GM18867 (cell line): ENCODE measurements at regions not wholly inside any gene's neighbourhood (a gene's known extent, or its start where the extent isn't known, plus 50 kb on each side); places are given as distances from the start of the nearest gene placed in this dataset.

Experiments used
- ATAC-seq: cut with Tn5 transposase; IDR thresholded peaks from one replicate; pipeline ENCODE4 v1.9.1; 2021; ENCODE audit warnings: mild to moderate bottlenecking, moderate library complexity; ENCODE audit not compliant: unreplicated experiment

DNA sequence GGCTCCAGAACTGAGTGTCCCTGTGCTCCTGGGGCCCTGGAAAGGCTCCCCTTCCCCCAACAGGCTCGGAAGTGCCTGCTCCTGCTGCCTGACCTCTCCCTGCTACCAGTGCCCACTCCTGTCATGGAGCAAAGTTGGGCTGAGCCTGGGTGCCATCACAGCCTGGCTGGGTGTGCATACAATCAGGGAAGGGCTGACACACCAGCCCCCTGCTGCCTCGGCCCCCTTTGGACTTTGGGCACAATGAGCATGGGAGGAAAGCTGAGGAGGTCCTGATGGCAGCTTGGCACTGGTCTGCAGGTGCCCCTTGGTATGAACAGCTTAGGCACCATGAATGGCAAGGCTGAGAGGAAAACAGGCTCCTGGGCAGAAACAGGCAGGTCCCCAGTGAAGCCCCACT is 405.0 kb downstream of the PID1 start:
- no peak for ATAC-seq

DNA sequence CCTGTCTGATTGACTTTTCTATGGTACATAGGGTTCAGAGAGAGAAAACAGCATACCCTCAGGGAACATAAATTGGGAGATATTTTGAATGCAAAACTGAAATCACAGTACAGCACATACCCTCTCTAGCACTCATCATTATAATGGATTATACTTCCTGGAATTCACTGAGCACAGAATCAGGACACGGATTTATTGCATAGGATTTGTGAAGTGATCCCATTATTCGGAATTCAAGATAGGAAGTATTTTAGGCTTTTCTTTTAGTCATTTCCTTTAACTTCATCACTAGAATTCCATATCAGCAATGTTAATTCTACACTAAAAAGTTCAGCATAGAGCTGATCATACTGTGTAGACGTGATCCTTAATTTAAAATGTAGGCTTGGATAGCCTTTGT is 407.0 kb downstream of the PID1 start:
- ATAC-seq: no peak

DNA sequence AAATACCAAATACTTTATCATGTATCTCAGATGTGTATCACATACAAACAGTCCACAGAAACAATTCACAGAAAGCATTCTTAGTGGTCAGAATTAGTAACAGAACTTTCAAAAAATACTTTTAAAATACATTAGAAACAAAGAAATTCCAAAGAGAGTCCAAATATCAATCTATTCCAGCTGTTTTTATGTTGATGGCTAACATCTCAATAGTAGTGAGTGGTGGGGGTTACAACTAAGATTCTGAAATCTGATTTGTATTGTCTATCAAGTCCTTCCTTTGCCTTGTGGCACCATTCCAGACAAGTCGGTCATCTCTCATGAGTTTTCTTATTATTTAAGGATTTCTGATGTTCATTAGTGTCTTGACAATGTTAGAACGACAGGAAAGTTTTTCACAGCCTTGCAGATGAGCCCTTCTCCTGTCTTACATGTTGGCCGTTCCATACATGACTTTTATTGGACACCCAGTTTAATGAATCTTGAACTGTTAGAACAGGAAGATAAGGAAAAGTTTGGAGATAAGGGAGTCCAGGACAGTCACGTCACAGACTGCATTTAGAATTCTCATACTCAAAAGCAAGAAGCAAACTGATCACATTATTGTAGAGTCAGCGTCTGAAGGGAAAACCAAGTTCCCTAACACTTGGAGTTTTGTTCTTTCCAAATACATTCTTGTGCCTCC is 410.3 kb downstream of the PID1 start:
- no peak for ATAC-seq

DNA sequence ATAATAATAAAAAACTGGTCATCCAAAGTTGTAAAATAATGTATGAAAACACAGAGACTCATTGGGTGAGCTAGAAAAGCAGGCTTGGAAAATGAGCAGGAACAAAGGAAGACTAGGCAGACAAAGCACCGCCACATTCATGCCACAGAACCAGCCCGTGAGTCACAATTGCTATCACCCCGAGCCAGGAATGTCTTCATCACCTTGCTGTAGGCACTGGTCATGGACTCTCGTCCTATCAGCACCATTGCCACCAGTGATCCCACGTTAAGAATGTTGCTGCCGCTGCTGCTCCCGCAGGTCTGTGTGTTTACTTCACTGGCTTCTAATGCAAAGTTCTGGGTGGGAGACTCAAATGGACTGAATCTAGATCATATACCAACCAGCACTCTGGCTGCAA is 417.9 kb downstream of the PID1 start:
- no peak for ATAC-seq

DNA sequence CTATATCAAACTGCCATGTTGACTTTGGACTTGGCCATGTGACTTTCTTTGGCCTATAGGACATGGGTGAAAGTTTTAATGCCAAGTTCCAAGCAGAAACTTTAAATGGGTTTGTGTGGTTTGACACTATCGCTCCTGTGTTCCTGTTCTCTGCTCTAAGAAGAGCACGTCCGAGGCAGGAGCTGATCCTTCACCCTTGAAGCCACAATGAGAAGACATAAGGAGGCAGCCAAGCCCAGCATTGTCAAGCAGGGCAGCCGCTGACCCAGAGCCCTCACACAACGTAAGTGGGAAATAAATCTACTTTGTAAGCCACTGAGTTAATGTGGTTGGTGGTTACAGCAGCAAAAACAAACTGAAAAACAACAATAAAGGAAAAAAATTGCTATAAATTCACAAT is 422.4 kb downstream of the PID1 start:
- no peak for ATAC-seq

DNA sequence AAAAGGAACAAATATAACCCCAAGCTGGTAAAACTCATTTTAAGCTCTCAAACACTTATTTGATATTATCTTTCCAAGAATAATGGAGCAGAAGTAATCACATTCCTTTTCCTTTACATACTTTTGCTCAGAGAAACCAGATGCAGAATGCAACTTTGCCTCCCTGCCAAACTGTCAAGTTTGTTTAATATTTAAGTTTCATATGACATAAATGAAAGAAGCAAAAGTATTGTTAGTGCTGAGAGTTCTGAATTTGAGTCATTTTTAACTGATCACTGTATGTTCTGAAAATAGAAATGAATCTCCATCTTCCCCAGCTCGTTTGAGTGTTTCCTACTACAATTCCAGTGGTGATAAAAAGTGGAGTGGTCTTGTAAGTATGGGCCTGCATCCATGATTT is 423.4 kb downstream of the PID1 start:
- ATAC-seq: no peak

DNA sequence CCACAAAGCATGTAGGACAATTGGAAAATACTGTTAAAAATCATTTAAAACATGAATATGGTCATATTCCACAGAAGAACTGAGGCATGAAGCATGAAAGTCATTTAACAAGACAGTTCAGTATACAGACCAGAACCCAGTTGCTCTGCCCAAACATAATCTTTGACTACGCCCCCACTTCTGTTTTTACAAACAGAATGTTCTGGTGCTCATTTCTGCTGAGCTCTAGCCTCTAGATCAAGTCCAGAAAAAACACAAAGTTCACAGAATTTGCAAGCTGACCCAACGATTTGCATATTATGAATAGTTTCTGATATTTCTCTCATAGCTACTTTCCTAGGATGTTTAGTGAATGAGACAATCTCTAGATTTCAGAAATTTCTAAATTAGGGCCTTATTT is 424.9 kb downstream of the PID1 start:
- no peak for ATAC-seq

DNA sequence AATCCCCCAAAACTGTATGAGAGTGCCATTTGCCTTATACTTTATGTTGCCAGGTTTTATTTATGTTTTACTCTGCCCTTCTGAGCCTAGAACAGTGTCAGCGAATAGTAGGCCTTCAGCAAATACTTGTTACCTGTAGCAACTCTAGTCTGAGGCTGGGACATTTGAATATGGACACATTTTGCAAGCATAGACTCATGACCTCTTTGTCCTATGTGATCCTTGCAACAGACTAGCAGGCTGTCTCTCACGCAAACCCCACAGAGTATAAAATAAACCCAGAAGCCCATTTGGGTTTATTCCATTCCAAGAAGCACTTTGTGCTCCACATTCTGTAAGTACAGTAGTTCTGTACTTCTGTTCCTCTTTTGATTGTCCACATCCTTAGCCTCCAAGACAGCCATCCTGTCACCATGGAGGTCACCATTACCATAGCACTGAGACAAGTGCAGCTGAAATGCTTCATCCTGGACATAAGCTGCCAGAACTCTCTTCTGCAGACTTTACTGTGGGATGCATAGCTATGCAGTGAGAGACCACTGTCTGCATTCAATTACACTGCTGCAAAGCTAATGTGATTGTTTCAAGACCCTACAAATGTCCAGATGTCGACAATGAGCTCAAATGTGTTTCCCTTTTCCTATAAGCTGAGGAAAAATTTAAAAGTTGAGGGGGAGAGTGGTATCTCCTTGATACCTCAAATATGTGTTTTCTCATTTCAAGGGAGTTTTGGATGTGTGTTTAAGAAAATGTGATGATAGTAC is 425.7 kb downstream of the PID1 start:
- no peak for ATAC-seq

DNA sequence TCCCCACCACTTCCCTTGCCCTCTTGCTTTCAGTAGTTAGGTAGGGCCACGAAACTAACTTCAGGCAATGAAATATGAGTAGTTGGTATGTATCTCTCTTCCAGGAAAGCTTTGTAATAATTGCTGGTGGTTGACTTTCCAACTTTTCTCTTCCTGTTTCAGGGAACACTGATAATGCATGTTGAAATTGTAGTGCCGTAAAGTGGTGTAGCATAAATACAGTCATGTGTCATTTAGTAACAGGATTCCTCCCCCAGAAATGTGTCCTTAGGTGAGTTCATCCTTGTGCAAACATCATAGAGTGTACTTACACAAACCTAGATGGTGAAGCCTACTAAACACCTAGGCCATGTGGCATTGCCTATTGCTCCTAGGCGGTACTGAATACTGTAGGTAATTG is 429.2 kb downstream of the PID1 start:
- ATAC-seq: no peak

DNA sequence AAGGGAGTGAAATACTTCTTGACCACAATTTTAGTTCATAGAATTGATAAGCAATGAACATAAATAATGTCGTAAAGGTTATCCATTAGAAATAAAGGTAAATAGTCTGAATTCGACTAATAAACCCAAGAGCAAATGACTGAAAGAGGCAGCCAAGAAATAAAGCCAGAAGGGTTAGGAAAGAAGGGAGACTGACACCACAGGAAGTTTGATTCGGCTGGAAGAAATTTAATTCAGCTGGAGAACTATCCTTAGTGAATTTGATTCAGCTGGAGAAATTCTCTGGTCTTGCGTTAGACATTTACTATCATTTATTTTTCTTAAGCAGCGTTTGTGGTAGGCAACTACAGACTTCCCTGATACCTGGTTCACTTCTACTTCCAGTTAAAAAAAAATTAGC is 429.6 kb downstream of the PID1 start:
- no peak for ATAC-seq

DNA sequence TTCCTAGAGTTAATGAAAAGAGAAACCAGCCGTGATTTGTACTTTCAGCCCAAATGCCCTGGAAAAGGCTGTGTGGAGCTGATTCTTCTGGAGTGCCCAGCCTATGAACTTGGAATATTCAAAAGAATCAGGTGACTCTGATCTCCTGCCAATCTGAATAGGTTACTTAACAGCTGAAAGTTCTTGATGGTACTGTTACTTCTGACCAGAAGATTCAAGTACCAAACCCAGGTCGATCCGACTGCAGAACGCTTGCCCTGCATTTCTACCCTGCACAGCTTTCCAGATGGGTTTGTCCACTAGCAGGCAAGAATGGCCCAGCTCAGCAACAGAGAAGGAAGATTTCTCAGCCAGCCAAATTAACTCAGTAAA is 430.4 kb downstream of the PID1 start:
- ATAC-seq: no peak

DNA sequence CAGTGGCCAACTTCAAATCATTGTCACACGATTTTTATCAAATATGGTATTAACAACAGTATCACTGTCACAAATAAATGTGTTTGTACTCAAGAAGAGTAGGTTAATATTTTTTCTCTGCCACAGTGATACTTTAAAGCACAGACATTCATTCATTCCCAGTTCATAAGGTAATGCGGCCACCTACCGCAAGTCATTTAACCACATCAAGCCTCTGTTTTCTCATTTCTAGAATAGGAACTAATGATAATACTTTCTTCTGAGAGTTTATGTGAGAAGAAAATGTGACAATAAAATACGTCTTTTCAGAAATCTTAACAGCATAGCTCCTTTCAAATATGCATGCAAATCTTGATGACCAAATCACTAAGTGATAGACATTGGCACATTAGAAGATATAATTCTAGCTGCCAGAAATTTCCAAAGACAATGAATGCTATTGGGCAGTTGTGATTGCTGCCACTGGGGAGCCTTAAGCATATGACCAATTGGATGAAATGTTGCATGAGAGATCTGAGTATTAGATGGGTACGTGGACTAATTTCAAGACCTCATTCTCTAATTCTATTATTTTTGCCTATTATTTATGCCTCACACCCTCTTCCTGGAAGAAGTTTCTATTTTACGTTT is 430.9 kb downstream of the PID1 start:
- no peak for ATAC-seq

DNA sequence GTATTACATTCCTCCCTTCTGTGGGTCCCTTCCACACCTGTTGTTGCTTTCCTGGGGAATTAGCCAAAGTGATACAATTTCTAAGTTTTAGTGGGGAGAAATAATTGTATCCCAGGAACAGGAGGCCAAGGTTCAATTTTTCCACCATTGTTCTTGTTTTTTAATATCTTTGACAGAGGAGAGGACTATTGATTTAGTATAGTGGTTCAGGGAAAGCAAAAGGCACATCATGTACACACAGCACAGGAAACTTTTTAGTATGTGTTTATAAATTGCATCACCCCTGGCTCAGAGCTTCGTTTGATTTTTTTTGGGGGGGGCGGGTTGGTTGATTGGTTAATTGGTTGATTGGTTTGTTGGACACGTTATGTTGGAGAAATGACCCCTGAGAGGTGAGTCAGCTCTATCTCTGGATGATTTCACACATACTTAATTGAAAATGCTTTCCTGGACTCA is 431.6 kb downstream of the PID1 start:
- ATAC-seq: no peak

DNA sequence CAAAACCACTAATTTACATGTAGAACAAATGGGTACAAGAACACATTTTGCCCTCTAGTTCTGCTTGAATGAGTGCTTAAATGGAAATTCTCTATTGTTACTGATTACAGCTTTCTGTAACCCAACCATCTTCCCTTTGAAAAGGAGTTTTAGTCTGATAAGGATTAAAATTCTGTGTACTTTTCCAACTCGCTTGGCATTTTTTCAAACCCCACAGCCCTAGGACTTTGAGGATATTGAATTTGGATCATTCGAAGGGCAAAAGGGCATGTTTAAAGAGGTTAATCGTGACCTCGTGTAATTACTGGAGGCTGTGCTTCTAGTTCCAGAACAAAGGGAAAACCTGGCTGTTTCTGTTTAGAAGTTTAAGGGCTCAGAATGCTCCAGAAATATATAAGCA is 432.3 kb downstream of the PID1 start:
- no peak for ATAC-seq

DNA sequence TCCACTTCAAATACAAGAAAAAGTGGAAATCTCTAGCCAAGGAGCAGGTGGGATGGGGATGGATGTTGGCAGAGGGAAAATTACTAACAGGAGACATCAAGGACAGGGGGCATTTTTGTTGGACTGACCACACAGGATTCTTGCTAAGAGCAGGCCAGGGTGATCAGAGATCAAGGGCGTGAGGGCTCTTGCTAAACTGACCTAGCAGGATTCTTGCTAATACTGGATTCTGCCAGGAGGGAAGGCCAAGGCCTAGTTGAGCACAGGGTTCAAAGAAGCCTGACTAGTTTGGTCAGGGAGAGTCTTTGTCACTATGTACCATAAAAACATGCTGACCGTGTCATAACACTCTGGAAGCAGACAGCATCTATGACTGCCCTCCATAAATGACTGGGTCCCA is 442.7 kb downstream of the PID1 start:
- no peak for ATAC-seq

DNA sequence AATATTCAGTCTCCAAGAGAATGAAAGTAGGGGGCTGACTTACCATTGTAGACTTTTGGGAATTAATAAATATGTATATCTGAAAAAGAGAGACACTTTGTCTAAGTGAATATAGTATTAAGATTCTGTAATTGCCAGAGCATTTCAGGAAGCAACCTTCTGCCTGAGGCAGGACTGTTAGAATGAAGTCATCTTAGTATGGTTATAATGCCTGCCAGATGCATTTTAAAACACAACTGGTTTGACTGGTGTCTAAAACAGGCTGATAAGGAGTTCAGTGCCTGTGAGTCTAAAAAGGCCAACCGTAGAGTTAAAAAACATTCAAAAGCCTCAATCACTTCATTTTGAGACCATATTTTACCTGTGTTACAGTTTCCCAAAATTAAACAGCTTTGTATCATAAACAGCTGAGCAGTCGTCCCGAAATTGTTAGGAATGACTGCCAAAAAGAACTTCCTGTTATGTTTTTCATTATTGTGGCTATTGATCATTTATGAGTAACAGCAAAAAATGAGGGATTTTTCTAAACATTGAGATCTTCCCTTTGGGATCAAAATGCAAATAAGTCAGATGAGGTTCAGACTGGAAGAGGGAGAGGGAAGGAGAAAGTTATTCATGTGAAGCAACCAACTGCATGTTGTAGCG is 443.9 kb downstream of the PID1 start:
- no peak for ATAC-seq

DNA sequence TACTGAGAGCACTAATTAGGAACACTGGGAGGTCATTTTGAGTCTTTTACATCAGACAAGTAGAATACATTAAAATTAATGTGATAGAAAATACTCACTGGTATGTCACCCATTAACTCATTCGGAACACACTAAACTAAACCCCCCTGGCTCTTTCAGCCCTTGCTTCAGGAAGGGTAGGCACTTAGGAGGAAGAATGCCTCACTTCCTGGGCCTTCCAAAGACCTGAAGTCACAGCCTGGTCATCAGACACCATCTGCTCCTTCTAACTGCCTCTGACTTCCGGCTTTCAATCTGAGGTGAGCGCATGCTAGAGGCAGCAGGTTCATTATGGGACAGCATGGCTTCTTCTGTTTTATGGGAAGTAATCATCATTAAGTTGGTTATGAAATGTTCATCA is 451.4 kb downstream of the PID1 start:
- no peak for ATAC-seq

DNA sequence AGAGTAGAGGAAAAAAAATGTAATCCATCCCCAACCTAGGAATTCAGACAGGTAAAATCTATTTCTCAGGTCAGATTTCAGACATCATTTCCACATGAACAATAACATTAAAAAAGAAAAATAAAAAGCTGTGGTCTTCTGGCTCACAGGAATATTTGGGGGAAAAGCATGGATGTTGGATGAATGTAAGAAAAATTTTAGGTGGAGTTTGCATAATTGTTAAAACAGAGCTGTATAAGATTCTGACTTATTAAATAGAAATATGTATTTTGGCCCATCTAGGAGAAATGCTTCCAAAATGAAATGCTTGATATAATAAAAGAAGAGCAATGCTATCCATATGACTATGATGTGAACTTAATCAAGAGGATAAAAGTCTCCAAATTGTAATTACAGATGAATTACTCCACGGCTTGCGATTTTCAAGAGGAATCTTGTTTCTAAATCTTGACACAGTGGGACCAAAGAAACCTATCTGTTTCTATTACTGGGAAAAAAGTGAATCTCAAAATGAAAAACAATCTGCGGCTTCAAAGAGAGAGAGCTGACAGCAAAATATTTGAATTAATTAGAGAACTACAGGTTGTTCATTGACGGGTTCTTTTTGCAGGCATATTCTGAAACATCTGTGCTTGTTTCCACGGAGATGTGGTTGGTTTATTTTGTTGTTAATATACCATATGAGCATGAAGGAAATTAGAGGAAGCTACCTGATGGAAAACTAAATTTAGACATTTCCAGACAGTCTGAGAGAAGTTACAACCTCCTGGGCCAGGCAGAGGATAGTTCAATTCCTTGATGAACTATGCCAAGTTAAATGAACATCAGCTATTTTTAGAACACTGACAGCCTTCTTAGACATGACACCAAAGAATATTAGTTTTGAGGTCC is 468.7 kb downstream of the PID1 start:
- no peak for ATAC-seq

DNA sequence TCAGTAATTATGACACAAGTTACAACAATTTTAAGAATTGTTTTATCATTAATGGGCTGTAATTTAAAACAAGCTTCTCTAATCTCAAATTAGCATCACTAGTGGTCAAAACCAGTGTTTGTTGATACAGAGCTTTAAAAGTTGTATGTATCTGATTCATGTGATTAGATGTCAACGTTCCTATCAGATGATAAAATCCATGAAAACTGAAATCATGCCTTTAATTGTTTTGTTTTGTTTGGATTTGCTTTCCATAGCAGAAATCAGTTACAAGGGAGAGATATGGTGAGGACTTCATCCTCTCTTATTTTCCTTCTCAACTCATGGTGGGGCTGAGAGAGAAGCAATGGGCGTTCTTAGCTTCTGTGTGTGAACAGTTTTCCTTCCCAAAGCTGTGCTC is 469.6 kb downstream of the PID1 start:
- ATAC-seq: no peak

DNA sequence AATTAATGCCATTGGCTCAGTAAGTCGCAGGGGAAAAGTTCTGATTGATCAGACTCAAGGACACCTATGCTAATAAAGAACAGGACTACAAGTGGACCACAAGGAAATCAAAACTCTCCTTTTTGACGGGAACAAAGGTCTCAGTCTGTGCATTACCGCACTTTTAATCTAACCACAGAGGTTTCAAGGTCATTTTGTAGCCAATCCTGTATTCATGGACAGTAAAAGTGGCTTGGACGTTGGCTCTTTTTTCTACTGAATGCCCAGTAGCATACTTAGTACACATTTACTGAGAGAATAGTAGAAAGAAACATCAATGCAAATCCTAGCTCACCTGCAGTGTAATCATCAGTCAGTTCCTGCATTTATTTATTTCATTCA is 471.9 kb downstream of the PID1 start:
- no peak for ATAC-seq
